HepG2 (cell line): ENCODE measurements at regions not wholly inside any gene's neighbourhood (a gene's known extent, or its start where the extent isn't known, plus 50 kb on each side); places are given as distances from the start of the nearest gene placed in this dataset.

ENCODE experiments used
- CENPT ChIP-seq: sonication (generic); formaldehyde crosslinking; IDR thresholded peaks from 2 replicates; pipeline ENCODE4 v1.8.0; 2022; ENCODE audit warnings: low read depth, mild to moderate bottlenecking, moderate library complexity, missing genetic modification reagents
- CENPX ChIP-seq: sonication (generic); formaldehyde crosslinking; IDR thresholded peaks from 2 replicates; pipeline ENCODE4 v1.9.0; 2021; ENCODE audit warnings: mild to moderate bottlenecking, missing genetic modification reagents, moderate library complexity
- CHD4 ChIP-seq: fragments of 200-600 bp; sonication (generic); IDR thresholded peaks from 2 replicates; pipeline ENCODE4 v1.7.0; 2017; ENCODE audit warnings: mild to moderate bottlenecking, low read length, borderline replicate concordance
- ELF1 ChIP-seq: sonication (generic); formaldehyde crosslinking; IDR thresholded peaks from 2 replicates; pipeline ENCODE4 v1.4.0; 2020; ENCODE audit warnings: missing genetic modification reagents
- ELF4 ChIP-seq: sonication (generic); formaldehyde crosslinking; IDR thresholded peaks from 2 replicates; pipeline ENCODE4 v1.5.0; 2020; ENCODE audit warnings: missing genetic modification reagents, mild to moderate bottlenecking, moderate library complexity, borderline replicate concordance
- GZF1 ChIP-seq: sonication (generic); formaldehyde crosslinking; IDR thresholded peaks from 2 replicates; pipeline ENCODE4 v1.5.1; 2020; ENCODE audit warnings: mild to moderate bottlenecking, missing genetic modification reagents
- SKIL ChIP-seq: sonication (generic); formaldehyde crosslinking; IDR thresholded peaks from 2 replicates; pipeline ENCODE4 v1.8.0; 2022; ENCODE audit warnings: missing genetic modification reagents, mild to moderate bottlenecking, moderate library complexity, borderline replicate concordance
- SMAD3 ChIP-seq: sonication (generic); formaldehyde crosslinking; IDR thresholded peaks from 2 replicates; pipeline ENCODE4 v1.4.0; 2020; ENCODE audit warnings: missing genetic modification reagents
- SNRNP70 ChIP-seq: fragments of 200-400 bp; formaldehyde crosslinking; IDR thresholded peaks from 2 replicates; pipeline ENCODE4 v1.6.1; 2017; ENCODE audit warnings: mild to moderate bottlenecking, low read depth, low read length, moderate library complexity
- ZBTB20 ChIP-seq: sonication (generic); formaldehyde crosslinking; IDR thresholded peaks from 2 replicates; pipeline ENCODE4 v1.8.1; 2023; ENCODE audit warnings: missing genetic modification reagents, low read depth, mild to moderate bottlenecking, borderline replicate concordance
- ZBTB3 ChIP-seq: sonication (generic); formaldehyde crosslinking; IDR thresholded peaks from 2 replicates; pipeline ENCODE4 v1.4.0; 2020; ENCODE audit warnings: low read depth, mild to moderate bottlenecking, moderate library complexity, missing genetic modification reagents, borderline replicate concordance
- ZNF7 ChIP-seq: IDR thresholded peaks from 2 replicates; pipeline ENCODE4 v1.6.1; 2016; ENCODE audit warnings: missing biosample characterization, missing genetic modification reagents
- TF ChIP-seq, protein P1 (sequence below): sonication (generic); formaldehyde crosslinking; IDR thresholded peaks from 2 replicates; pipeline ENCODE4 v1.4.0; 2020; ENCODE audit warnings: missing genetic modification reagents
- TF ChIP-seq, protein P2 (sequence below): sonication (generic); formaldehyde crosslinking; IDR thresholded peaks from 2 replicates; pipeline ENCODE4 v1.9.0; 2022; ENCODE audit warnings: low read depth, missing genetic modification reagents
- TF ChIP-seq, protein P3 (sequence below): sonication (generic); formaldehyde crosslinking; IDR thresholded peaks from 2 replicates; pipeline ENCODE4 v1.8.0; 2022; ENCODE audit warnings: mild to moderate bottlenecking, missing genetic modification reagents, moderate library complexity

- TF ChIP-seq, protein P1, sequence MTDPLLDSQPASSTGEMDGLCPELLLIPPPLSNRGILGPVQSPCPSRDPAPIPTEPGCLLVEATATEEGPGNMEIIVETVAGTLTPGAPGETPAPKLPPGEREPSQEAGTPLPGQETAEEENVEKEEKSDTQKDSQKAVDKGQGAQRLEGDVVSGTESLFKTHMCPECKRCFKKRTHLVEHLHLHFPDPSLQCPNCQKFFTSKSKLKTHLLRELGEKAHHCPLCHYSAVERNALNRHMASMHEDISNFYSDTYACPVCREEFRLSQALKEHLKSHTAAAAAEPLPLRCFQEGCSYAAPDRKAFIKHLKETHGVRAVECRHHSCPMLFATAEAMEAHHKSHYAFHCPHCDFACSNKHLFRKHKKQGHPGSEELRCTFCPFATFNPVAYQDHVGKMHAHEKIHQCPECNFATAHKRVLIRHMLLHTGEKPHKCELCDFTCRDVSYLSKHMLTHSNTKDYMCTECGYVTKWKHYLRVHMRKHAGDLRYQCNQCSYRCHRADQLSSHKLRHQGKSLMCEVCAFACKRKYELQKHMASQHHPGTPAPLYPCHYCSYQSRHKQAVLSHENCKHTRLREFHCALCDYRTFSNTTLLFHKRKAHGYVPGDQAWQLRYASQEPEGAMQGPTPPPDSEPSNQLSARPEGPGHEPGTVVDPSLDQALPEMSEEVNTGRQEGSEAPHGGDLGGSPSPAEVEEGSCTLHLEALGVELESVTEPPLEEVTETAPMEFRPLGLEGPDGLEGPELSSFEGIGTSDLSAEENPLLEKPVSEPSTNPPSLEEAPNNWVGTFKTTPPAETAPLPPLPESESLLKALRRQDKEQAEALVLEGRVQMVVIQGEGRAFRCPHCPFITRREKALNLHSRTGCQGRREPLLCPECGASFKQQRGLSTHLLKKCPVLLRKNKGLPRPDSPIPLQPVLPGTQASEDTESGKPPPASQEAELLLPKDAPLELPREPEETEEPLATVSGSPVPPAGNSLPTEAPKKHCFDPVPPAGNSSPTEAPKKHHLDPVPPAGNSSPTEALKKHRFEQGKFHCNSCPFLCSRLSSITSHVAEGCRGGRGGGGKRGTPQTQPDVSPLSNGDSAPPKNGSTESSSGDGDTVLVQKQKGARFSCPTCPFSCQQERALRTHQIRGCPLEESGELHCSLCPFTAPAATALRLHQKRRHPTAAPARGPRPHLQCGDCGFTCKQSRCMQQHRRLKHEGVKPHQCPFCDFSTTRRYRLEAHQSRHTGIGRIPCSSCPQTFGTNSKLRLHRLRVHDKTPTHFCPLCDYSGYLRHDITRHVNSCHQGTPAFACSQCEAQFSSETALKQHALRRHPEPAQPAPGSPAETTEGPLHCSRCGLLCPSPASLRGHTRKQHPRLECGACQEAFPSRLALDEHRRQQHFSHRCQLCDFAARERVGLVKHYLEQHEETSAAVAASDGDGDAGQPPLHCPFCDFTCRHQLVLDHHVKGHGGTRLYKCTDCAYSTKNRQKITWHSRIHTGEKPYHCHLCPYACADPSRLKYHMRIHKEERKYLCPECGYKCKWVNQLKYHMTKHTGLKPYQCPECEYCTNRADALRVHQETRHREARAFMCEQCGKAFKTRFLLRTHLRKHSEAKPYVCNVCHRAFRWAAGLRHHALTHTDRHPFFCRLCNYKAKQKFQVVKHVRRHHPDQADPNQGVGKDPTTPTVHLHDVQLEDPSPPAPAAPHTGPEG (CRISPR knock-in tag) = peak; percentile 55; the same call in 1 of the 2 replicates
- TF ChIP-seq SMAD3 (CRISPR knock-in tag) (peak; percentile 79; the same call in 1 of the 2 replicates), CENPX (CRISPR knock-in tag) (no peak), CHD4 (peak; percentile 93), ZBTB3 (CRISPR knock-in tag) (no peak), ZNF7 (CRISPR knock-in tag) (peak; percentile 47; the same call in 1 of the 2 replicates), CENPT (peak; percentile 20; the same call in 1 of the 2 replicates), SNRNP70 (no peak), ZBTB20 (no peak; the same call in 1 of the 2 replicates), ELF1 (CRISPR knock-in tag) (peak; percentile 91), SKIL (peak; percentile 78; the same call in 1 of the 2 replicates), ELF4 (CRISPR knock-in tag) (peak; percentile 93), GZF1 (CRISPR knock-in tag) (no peak)
- TF ChIP-seq, protein P2, sequence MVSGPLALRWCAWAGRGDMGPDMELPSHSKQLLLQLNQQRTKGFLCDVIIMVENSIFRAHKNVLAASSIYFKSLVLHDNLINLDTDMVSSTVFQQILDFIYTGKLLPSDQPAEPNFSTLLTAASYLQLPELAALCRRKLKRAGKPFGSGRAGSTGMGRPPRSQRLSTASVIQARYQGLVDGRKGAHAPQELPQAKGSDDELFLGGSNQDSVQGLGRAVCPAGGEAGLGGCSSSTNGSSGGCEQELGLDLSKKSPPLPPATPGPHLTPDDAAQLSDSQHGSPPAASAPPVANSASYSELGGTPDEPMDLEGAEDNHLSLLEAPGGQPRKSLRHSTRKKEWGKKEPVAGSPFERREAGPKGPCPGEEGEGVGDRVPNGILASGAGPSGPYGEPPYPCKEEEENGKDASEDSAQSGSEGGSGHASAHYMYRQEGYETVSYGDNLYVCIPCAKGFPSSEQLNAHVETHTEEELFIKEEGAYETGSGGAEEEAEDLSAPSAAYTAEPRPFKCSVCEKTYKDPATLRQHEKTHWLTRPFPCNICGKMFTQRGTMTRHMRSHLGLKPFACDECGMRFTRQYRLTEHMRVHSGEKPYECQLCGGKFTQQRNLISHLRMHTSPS (CRISPR knock-in tag) = peak; percentile 13; the same call in 1 of the 2 replicates
- TF ChIP-seq, protein P3, sequence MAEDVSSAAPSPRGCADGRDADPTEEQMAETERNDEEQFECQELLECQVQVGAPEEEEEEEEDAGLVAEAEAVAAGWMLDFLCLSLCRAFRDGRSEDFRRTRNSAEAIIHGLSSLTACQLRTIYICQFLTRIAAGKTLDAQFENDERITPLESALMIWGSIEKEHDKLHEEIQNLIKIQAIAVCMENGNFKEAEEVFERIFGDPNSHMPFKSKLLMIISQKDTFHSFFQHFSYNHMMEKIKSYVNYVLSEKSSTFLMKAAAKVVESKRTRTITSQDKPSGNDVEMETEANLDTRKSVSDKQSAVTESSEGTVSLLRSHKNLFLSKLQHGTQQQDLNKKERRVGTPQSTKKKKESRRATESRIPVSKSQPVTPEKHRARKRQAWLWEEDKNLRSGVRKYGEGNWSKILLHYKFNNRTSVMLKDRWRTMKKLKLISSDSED (CRISPR knock-in tag) = 0 out of 2 replicates have a peak, but pooled peaks have one; percentile 65
These were observed 55.8 kb upstream of the OR6J1 start (continued) for GRCh38 chr14:22699801-22700564.
